Endothelial cell of umbilical vein (primary cell): ENCODE measurements at regions not wholly inside any gene's neighbourhood (a gene's known extent, or its start where the extent isn't known, plus 50 kb on each side); places are given as distances from the start of the nearest gene placed in this dataset.

Experiments
- CTCF ChIP-seq, 2 donors: IDR thresholded peaks; 1 replicate in 1 of 2; 2 replicates in 1 of 2; pipeline ENCODE4 v1.5.1; 2011; ENCODE audit warnings: low read length in 2 of 2, mild to moderate bottlenecking in 2 of 2, moderate library complexity in 2 of 2, control low read depth in 1 of 2, inconsistent platforms in 1 of 2, low read depth in 1 of 2; ENCODE audit not compliant: insufficient read depth in 1 of 2; ENCODE audit errors: extremely low read depth in 1 of 2
- EZH2 ChIP-seq: IDR thresholded peaks from 2 replicates; pipeline ENCODE4 v1.6.1; 2012; ENCODE audit warnings: borderline replicate concordance, low read depth, mild to moderate bottlenecking, moderate library complexity, low read length, inconsistent platforms; ENCODE audit not compliant: severe bottlenecking

- TF ChIP-seq EZH2 (no peak), CTCF (IDR thresholded peaks at IDR 0.05; ENCODE audit: extremely low read depth in 1 of 2, insufficient read depth in 1 of 2, low read depth in 1 of 2, low read length in 2 of 2) (no peak)
These were observed 144.7 kb downstream of the SLC4A3 start for GRCh38 chr2:219772103-219772635.
